Activated CD4-positive, alpha-beta T cell treated with anti-CD3 and anti-CD28 coated beads for 24 hours (primary cell): ENCODE measurements at regions not wholly inside any gene's neighbourhood (a gene's known extent, or its start where the extent isn't known, plus 50 kb on each side); places are given as distances from the start of the nearest gene placed in this dataset.

Experiments used
- DNase-seq, 2 donors: peaks; one replicate each; pipeline ENCODE4 v3.0.0-alpha.2; 2020; ENCODE audit warnings: low read depth in 2 of 2

- no peak for DNase-seq
Measured at GRCh38 chr7:15857026-15857425, 170.5 kb upstream of the MEOX2 start.

- no peak for DNase-seq
Measured at GRCh38 chr7:15856311-15856710, 169.8 kb upstream of the MEOX2 start.

DNA sequence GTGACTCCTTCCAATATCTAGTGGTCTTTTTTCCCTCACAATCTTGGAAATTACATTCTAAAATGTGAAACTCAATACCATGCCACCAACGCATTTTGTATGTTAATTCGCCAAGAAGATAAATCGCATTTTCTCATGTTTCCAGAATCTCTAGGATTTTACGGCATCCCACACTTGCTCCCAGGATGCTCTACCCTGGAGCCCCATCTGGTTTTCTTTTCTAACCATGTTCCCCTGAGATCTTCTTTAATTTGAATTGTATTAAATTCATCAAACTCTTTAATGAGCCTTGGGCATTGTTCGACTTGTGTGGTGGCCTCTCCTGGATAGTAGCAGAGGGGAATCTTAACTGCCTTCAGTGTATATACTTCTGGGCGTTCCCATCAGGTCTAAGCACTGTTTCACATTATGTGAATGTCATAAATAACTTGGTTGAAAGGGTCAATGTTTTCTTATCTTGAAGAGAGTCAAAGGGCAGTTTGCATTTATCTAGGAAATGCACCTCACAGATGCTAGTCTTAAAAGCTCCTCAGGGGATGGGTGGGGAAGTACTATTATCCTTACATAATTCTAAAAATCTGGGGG lies 169.1 kb upstream of the MEOX2 start:
- no peak for DNase-seq

- no peak for DNase-seq
Measured at GRCh38 chr7:15854841-15855524, 168.5 kb upstream of the MEOX2 start.

GRCh38 chr7:15853832-15854470 lies 167.5 kb upstream of the MEOX2 start:
- DNase-seq, result no peak

DNA sequence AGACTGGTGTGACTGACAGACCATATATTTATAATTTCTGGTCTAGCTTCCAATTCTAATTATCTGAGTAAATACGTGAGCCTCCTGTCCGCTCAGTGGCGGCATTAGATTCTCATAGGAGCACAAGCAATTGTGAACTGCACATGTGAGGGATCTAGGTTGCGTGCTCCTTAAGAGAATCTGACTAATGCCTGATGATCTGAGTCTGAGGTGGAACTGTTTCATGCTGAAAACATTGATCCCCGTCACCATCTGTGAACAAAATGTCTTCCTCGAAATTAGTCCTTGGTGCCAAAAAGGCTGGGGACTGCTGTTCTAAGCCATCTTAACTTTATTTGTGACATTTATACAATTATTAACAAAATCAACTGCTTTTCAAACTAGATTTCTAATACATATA lies 164.7 kb upstream of the MEOX2 start:
- DNase-seq, result no peak

GRCh38 chr7:15848901-15849300 lies 162.4 kb upstream of the MEOX2 start:
- DNase-seq, result no peak

DNA sequence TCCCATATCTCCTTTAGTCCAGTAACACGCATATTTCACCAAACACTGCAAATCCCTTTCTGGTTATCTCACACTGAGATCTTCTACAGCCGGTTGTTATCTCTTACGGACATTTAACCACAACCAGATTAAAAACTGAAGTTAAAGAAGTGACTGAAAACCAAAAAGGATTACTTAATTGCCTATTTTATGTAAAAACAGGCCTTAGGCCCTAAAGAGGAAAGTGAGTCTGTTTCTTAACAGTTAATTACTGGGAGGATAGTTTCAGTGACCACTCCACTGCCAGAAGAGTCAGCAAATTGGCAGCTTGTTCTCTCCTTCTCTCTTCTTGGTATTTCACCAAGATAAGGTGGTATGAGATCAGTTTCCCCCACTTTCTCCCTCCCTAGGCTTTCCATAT lies 161.9 kb upstream of the MEOX2 start:
- no peak for DNase-seq

DNA sequence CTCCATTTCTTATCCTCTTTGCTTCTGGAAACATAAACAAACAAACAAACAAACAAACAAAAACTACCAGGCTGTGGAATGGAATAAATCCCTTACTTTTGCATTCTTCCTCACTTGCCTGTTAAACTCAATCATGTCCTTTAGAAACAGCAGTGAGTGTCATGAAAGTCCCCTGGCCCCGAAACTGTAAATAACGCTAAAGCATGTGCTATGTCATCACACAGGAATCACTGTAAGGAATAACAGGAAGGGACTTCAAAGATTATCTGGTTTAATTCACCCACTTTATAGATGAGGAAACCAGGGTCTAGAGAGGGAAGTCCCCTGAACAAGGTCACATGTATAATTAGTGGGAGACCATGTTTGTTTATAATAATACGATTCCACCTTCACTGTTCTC lies 159.4 kb upstream of the MEOX2 start:
- no peak for DNase-seq

DNA sequence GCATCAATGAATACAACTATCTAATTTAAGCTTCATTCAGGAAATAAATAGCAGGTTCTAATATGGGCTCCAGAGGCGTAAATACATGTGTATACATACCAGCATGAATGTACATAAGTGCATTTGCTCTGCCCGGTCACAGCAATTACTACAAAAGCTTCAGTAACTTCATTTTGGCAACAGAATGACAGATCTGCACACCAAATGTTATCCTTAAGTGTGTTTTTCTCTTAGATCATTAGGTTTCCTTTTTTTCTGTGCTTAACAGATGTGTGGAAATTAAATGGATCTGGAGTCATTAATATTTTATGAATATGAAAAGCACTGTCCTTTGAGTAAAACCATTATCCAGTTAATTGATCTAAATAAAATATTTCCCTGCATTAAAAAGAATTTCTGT lies 159.0 kb upstream of the MEOX2 start:
- no peak for DNase-seq

DNA sequence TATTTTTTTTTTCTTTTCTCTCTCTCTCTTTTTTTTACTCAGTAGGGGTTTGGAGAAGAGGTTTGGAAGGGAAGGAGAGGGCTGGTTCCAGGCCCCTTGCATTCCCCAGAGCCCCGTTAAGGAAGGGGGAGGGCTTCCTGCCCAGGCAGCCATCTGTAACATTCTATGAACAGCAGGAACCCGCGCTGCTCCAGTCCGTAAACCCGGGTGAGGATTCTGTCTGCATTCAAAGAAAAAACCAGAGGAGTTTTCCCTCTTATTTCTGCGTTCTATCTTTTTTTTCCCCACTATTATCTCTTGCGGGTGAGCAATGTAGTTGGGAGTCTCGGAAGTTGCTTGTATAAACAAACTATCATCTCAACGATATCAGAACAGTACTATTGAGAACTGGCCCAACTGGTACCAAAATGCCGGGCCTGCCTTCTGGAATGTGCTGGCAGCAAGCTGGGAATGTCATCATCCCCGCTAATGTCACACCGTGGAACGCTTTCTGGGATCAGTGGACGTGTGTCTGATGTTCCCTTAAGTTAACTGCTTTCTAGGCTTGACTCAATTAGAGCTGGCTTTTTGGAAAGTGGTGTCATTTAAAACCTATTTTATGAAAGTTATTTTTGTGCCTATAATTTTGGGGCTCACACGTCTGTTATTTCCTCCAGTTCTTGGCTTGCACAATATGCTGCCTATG lies 153.1 kb upstream of the MEOX2 start:
- DNase-seq, result no peak

GRCh38 chr7:15838265-15838664 lies 151.8 kb upstream of the MEOX2 start:
- no peak for DNase-seq

GRCh38 chr7:15837306-15837950 lies 150.9 kb upstream of the MEOX2 start:
- DNase-seq, result no peak

GRCh38 chr7:15836651-15837050 lies 150.2 kb upstream of the MEOX2 start:
- no peak for DNase-seq

DNA sequence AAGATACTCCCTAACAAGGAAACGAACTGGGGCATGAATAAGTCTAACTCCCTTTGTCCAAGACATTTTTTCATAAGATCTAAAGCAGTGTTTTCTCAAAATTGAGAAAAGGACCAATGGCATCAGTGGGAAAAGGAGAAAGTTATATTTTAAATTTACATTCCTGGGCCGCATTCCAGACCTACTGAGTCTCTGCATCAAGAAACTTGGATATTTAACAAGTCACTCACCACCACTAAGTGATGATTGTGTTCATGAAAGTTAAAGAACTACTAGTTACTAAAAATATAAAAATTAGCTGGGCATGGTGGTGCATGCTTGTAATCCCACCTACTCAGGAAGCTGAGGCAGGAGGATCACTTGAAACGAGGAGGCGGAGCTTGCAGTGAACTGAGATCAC lies 149.6 kb upstream of the MEOX2 start:
- DNase-seq, result no peak

DNA sequence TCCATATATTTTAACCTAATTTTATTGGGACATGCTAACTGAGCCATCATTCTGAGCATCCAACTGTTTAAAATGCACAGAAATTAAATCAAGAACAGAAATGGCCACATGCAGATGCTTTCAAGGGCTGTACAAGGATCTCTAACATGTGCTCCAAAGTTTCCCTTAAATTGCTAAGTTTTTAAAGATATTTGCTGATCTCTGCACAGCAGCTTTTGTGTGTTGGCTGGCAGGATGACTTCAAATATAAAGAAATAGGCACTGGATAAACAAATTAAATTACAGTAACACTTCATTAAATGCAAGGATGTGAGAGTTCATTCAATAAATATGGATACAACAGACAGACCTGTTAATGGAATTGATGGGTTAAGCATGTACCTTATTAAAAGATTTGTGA lies 148.0 kb upstream of the MEOX2 start:
- DNase-seq, result no peak

- no peak for DNase-seq
Measured at GRCh38 chr7:15832996-15833395, 146.5 kb upstream of the MEOX2 start.

DNA sequence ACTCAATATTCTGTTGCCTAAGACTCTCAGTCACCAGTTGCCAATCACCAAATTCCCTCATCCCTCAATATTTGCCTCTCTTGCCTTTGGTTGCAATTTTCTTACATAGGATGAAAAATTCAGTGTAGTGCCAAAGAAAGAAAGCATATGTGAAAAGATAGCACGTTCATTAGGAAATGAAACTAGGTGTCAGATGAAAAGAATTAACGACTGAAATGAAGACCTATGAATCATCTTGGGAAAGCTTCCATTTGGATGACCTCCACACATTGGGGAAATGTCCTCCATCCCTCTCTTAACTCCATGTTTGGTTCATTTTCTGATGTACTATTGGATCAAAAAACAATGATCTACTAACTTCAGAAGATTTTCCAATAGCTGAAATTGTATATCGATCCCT lies 145.1 kb upstream of the MEOX2 start:
- DNase-seq, result no peak

DNA sequence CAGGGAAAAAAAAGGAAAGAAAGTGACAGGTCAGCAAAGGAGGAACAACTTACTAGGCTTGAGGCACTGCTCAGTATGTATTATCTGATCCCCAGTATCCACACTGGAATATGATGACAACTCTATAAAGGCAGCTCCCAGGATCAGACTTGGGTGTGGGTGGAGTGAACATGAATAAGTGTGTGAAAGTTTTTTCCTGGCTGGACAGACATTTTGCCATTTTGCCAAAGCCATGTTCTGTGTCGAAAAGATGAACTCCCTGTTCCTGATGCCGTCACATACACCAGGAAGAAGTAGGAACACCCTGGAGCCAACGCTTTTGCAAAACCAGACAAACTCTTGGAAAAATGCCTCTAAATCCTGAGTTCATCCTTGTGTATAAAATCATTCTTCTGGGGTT lies 143.2 kb upstream of the MEOX2 start:
- DNase-seq, result no peak

DNA sequence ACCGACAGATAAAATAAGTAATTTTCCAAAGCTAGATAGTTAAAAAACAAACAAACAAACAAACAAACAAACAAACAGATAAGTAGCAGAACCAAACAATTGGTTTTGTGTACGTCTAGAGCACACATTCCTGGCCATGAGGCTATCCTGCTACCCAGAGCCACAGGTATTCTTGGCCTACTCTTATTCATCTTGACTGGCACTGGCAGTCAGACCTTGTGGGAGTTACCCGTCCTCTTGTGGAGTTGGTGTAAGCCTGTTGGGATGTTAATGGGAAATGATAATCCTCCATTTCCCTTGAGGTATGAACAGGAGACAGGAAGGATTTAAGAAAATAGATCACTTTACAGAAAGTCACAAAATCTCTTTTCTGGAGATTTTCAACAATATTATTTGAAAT lies 142.4 kb upstream of the MEOX2 start:
- DNase-seq, result no peak

GRCh38 chr7:15821484-15822427 lies 135.3 kb upstream of the MEOX2 start:
- DNase-seq, result no peak
